Panc1 (cell line): ENCODE measurements at regions not wholly inside any gene's neighbourhood (a gene's known extent, or its start where the extent isn't known, plus 50 kb on each side); places are given as distances from the start of the nearest gene placed in this dataset.

ENCODE experiments used
- POLR2AphosphoS5 ChIP-seq: IDR thresholded peaks from 2 replicates; pipeline ENCODE4 v1.6.1; 2012; ENCODE audit warnings: mild to moderate bottlenecking, low read depth, low read length, moderate library complexity
- SIN3A ChIP-seq: IDR thresholded peaks from 2 replicates; pipeline ENCODE4 v1.6.1; 2012; ENCODE audit warnings: low read depth, mild to moderate bottlenecking, low read length, moderate library complexity, borderline replicate concordance; ENCODE audit not compliant: insufficient read depth
- TCF7L2 ChIP-seq: IDR thresholded peaks from 2 replicates; pipeline ENCODE4 v1.6.1; 2011; ENCODE audit warnings: mild to moderate bottlenecking, low read depth, low read length, inconsistent platforms
- TF ChIP-seq, protein P1 (sequence below): fragments of 450-650 bp; IDR thresholded peaks from 2 replicates; pipeline ENCODE4 v1.5.1; 2017; ENCODE audit warnings: mild to moderate bottlenecking
- TF ChIP-seq, protein P2 (sequence below), 2 experiments: IDR thresholded peaks; 2 replicates each; pipeline ENCODE4 v1.6.1; 2011 to 2012; ENCODE audit warnings: low read depth in 2 of 2, control low read depth in 1 of 2, low read length in 1 of 2, mild to moderate bottlenecking in 1 of 2, moderate library complexity in 1 of 2; ENCODE audit not compliant: insufficient read depth in 1 of 2

DNA sequence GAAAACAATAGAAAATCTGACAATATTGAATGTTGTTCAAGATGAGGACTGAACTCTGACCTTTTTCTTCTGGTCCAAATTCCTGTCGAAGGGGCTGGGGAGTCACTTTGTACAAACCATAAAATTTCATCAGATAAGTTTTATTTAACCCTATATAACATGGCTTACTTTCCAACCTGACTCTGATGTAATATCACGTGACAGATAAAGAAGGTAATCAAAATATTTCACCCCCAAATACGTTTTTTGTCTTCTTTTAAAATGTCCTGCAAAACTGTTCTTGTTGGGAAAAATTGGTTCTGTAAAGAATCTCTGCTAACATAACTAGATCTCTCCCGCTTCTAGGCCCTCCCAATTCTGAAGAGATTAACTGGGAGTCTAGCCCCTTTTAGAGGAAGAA lies 90.9 kb upstream of the MDFIC start:
- TF ChIP-seq, protein P1, sequence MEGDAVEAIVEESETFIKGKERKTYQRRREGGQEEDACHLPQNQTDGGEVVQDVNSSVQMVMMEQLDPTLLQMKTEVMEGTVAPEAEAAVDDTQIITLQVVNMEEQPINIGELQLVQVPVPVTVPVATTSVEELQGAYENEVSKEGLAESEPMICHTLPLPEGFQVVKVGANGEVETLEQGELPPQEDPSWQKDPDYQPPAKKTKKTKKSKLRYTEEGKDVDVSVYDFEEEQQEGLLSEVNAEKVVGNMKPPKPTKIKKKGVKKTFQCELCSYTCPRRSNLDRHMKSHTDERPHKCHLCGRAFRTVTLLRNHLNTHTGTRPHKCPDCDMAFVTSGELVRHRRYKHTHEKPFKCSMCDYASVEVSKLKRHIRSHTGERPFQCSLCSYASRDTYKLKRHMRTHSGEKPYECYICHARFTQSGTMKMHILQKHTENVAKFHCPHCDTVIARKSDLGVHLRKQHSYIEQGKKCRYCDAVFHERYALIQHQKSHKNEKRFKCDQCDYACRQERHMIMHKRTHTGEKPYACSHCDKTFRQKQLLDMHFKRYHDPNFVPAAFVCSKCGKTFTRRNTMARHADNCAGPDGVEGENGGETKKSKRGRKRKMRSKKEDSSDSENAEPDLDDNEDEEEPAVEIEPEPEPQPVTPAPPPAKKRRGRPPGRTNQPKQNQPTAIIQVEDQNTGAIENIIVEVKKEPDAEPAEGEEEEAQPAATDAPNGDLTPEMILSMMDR, result no peak
- TF ChIP-seq, protein P2, sequence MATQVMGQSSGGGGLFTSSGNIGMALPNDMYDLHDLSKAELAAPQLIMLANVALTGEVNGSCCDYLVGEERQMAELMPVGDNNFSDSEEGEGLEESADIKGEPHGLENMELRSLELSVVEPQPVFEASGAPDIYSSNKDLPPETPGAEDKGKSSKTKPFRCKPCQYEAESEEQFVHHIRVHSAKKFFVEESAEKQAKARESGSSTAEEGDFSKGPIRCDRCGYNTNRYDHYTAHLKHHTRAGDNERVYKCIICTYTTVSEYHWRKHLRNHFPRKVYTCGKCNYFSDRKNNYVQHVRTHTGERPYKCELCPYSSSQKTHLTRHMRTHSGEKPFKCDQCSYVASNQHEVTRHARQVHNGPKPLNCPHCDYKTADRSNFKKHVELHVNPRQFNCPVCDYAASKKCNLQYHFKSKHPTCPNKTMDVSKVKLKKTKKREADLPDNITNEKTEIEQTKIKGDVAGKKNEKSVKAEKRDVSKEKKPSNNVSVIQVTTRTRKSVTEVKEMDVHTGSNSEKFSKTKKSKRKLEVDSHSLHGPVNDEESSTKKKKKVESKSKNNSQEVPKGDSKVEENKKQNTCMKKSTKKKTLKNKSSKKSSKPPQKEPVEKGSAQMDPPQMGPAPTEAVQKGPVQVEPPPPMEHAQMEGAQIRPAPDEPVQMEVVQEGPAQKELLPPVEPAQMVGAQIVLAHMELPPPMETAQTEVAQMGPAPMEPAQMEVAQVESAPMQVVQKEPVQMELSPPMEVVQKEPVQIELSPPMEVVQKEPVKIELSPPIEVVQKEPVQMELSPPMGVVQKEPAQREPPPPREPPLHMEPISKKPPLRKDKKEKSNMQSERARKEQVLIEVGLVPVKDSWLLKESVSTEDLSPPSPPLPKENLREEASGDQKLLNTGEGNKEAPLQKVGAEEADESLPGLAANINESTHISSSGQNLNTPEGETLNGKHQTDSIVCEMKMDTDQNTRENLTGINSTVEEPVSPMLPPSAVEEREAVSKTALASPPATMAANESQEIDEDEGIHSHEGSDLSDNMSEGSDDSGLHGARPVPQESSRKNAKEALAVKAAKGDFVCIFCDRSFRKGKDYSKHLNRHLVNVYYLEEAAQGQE (IDR thresholded peaks at IDR 0.05; ENCODE audit: insufficient read depth in 1 of 2, low read depth in 2 of 2, low read length in 1 of 2), result no peak
- no peak for TF ChIP-seq POLR2AphosphoS5
- TF ChIP-seq SIN3A, result no peak
- no peak for TF ChIP-seq TCF7L2
